Body of pancreas (tissue), 4 donors: ENCODE measurements at regions not wholly inside any gene's neighbourhood (a gene's known extent, or its start where the extent isn't known, plus 50 kb on each side); places are given as distances from the start of the nearest gene placed in this dataset.

ENCODE experiments used
- POLR2A ChIP-seq, 3 donors: fragments of 450-650 bp; IDR thresholded peaks; one replicate each; pipeline ENCODE4 v1.6.1; 2016; ENCODE audit warnings: antibody characterized with exemption in 3 of 3, mild to moderate bottlenecking in 2 of 3
- TF ChIP-seq, protein P1 (sequence below), 7 experiments: fragments of 450-650 bp in 4 of 7; fragments of 200-600 bp in 3 of 7; sonication (generic) in 3 of 7; IDR thresholded peaks; one replicate each; pipeline ENCODE4 v1.5.1; 2016 to 2019; ENCODE audit warnings: antibody characterized with exemption in 7 of 7

- TF ChIP-seq, protein P1, sequence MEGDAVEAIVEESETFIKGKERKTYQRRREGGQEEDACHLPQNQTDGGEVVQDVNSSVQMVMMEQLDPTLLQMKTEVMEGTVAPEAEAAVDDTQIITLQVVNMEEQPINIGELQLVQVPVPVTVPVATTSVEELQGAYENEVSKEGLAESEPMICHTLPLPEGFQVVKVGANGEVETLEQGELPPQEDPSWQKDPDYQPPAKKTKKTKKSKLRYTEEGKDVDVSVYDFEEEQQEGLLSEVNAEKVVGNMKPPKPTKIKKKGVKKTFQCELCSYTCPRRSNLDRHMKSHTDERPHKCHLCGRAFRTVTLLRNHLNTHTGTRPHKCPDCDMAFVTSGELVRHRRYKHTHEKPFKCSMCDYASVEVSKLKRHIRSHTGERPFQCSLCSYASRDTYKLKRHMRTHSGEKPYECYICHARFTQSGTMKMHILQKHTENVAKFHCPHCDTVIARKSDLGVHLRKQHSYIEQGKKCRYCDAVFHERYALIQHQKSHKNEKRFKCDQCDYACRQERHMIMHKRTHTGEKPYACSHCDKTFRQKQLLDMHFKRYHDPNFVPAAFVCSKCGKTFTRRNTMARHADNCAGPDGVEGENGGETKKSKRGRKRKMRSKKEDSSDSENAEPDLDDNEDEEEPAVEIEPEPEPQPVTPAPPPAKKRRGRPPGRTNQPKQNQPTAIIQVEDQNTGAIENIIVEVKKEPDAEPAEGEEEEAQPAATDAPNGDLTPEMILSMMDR (IDR thresholded peaks at IDR 0.05): no peak
- no peak for TF ChIP-seq POLR2A (IDR thresholded peaks at IDR 0.05)
Observed at GRCh38 chr1:213370523-213370922, 319.5 kb downstream of the RPS6KC1 start.
